ENCODE measurements at regions not wholly inside any gene's neighbourhood (a gene's known extent, or its start where the extent isn't known, plus 50 kb on each side); places are given as distances from the start of the nearest gene placed in this dataset.

- TF ChIP-seq CTCF (conservative IDR thresholded peaks at IDR 0.05; ENCODE audit: low read depth, low read length) (no peak), EZH2phosphoT487 (IDR thresholded peaks at IDR 0.05; ENCODE audit: borderline replicate concordance, low read length) (no peak), EZH2 (IDR thresholded peaks at IDR 0.05; ENCODE audit: low read length, unreplicated experiment) (no peak)
These were observed 180.5 kb upstream of the ZNF462 start for GRCh38 chr9:106682420-106682819.
